ENCODE measurements at regions not wholly inside any gene's neighbourhood (a gene's known extent, or its start where the extent isn't known, plus 50 kb on each side); places are given as distances from the start of the nearest gene placed in this dataset.

DNA sequence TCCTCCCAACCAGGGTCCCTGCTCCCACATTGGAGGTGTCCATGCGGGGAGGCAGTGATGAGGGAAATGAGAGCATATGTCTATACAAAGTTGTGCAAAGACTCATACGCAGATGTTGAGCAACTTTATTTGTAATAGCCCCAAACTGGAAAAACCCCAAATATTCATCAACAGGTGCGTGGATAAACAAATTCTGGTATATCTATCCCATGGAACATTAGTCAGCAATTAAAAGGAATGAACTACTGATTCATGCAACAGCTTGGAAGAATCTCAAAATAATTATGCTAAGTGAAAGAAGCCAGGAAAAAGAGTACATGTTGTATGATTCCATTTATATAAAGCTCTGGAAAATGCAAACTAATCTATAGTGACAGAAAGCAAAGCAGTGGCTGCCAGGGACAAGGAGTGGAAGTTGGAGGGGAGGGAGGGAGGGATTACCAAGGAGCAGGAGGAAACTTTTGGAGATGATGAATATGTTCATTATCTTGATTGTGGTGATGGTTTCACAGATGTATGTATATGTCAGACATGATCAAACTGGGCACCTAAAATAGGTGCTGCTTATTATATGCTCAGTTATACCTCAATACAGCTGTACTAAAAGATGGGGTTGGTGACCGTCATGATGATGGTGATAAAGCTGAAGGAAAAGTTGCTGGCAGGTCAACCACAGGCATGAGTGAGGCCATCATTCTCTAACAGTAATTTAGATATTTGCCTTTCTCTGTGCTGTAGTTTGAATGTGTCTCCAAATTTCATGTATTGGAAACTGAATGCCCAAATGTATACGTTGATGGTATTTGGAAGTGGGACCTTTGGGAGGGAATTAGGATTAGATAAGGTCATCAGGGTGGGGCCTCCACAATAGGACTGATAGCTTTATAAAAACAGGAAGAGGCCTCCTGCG is 270.9 kb downstream of the CYP26B1 start:
- H3K4me3 ChIP-seq = no peak overlapping the region
- peaks cover 5 to 30% (median 14%) of the 10 kb centered on the region in 6 donors for H3K4me1 ChIP-seq
- no peaks in the 10 kb centered on the region for H3K9me3 ChIP-seq
- WGBS, 5 donors = 77 to 87% (median 84%) methylated on average over 6 of the region's 6 CpGs
- peaks cover 0 to 4% (median 0%) of the 10 kb centered on the region in 7 donors for H3K27me3 ChIP-seq (replicated peaks in 1 of 7)
- no peaks in the 10 kb centered on the region for H3K36me3 ChIP-seq
- intact Hi-C loops (cut with DNase I; ENCODE audit: low total_unique reads) = no loop called here
- TF ChIP-seq POLR2A (IDR thresholded peaks at IDR 0.05) = no peak
- H3K27ac ChIP-seq = no peak overlapping the region
- no peak for DNase-seq

DNA sequence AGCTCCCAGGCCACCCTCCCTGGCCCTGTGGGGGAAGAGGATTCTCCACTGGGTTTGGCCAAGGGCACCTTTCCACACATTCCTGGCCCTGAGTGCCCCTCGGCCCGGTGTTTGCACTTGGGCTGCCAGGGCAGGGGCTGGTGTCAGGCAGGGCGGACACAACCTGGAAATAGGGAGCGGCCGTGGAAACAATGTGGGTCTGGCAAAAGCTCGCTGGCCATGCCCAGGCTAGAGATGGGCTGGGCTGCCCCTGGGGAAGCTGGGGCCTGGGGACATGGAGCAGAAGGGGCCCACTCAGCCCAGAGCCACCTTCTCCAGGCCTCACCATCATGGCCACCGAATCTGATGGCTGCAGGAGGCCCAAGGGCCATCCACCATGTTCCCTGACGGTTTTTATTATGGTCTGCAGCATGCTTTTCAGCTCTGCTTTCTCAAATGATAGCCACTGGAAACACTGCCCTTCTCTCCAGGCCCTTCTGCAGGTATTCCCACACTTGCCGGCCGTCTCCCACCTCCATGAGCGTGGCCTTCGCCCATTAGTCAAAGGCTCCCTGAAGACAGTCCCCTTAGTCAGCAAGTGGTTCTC is 275.1 kb downstream of the CYP26B1 start:
- H3K9me3 ChIP-seq = no peaks in the 10 kb centered on the region
- intact Hi-C loops (cut with DNase I; ENCODE audit: low total_unique reads) = no loop called here
- no peak overlapping the region for H3K4me3 ChIP-seq
- TF ChIP-seq POLR2AphosphoS5 (IDR thresholded peaks at IDR 0.05) (no peak), POLR2A (IDR thresholded peaks at IDR 0.05) (no peak)
- TF ChIP-seq, protein P1, sequence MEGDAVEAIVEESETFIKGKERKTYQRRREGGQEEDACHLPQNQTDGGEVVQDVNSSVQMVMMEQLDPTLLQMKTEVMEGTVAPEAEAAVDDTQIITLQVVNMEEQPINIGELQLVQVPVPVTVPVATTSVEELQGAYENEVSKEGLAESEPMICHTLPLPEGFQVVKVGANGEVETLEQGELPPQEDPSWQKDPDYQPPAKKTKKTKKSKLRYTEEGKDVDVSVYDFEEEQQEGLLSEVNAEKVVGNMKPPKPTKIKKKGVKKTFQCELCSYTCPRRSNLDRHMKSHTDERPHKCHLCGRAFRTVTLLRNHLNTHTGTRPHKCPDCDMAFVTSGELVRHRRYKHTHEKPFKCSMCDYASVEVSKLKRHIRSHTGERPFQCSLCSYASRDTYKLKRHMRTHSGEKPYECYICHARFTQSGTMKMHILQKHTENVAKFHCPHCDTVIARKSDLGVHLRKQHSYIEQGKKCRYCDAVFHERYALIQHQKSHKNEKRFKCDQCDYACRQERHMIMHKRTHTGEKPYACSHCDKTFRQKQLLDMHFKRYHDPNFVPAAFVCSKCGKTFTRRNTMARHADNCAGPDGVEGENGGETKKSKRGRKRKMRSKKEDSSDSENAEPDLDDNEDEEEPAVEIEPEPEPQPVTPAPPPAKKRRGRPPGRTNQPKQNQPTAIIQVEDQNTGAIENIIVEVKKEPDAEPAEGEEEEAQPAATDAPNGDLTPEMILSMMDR (IDR thresholded peaks at IDR 0.05 in 8 of 11, conservative IDR thresholded peaks at IDR 0.05 in 3 of 11) = no peak
- H3K36me3 ChIP-seq = no peaks in the 10 kb centered on the region
- H3K27me3 ChIP-seq (replicated peaks in 1 of 7) = peaks cover 0 to 4% (median 0%) of the 10 kb centered on the region in 7 donors
- DNase-seq = no peak
- WGBS, 5 donors = 81 to 89% (median 85%) methylated on average over 6 to 12 of the region's 12 CpGs
- H3K27ac ChIP-seq = no peak overlapping the region
- H3K4me1 ChIP-seq = peaks cover 0 to 9% (median 0%) of the 10 kb centered on the region in 6 donors

DNA sequence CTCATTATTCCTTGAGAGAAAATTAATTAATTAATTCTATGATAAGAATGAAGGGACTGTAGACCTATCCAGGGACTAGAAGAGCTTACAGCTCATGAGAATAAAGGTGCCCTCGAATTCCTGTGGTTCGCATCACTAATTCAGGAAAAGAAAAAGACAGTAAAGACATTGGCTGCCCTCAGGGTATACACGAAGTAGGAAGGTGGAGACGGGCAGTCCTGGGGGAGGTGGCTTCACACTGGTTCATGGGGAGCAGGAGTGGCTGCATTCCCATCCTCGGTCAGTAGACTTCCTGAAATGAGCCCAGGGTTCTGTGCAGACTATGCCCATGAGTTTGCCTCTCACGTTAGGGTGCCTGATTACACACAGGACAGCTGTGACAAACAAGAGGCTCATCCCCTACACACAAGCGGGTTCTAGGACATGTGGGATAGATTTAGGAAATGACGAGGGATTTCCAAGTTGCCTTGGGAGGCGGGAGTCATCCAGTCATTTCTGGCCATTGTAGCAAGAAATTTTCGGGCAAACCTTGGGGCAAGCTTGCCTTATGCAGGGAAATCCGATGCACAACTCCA is 282.2 kb downstream of the CYP26B1 start:
- no peaks in the 10 kb centered on the region for H3K36me3 ChIP-seq
- no peaks in the 10 kb centered on the region for H3K4me1 ChIP-seq
- H3K4me3 ChIP-seq = no peak overlapping the region
- intact Hi-C loops (cut with DNase I; ENCODE audit: low total_unique reads) = no loop called here
- DNase-seq = no peak
- no peak overlapping the region for H3K27ac ChIP-seq
- H3K27me3 ChIP-seq (replicated peaks in 1 of 7) = no peaks in the 10 kb centered on the region
- TF ChIP-seq POLR2A (IDR thresholded peaks at IDR 0.05) = no peak
- no peak for TF ChIP-seq POLR2AphosphoS5 (IDR thresholded peaks at IDR 0.05)
- TF ChIP-seq, protein P1 (IDR thresholded peaks at IDR 0.05 in 8 of 11, conservative IDR thresholded peaks at IDR 0.05 in 3 of 11) = no peak
- 71 to 84% (median 74%) methylated on average over 11 of the region's 11 CpGs for WGBS, 5 donors
- no peaks in the 10 kb centered on the region for H3K9me3 ChIP-seq

DNA sequence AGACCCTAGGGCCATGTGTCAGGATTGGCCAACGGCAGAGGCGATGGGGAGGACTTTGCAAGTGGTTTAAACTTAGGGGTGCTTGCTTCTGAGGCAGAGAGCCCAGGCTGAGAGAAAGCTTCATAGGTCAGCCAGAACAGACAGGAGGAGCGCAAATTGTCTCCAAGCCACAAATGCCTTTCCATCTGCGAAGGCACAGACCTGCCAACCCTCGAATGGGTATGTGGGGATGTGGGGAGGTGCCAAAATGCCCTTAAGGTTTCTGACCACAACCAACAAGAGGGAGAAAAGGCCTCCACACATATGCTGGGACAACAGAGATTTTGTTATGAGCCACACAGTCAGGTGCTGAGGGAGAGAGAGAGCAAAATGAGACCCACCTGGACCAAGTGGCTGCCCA is 283.6 kb downstream of the CYP26B1 start:
- intact Hi-C loops (cut with DNase I; ENCODE audit: low total_unique reads) = no loop called here
- no peaks in the 10 kb centered on the region for H3K27me3 ChIP-seq (replicated peaks in 1 of 7)
- WGBS, 5 donors = 87 to 96% (median 90%) methylated on average over 5 of the region's 5 CpGs
- no peaks in the 10 kb centered on the region for H3K9me3 ChIP-seq
- no peak for DNase-seq
- H3K4me3 ChIP-seq = no peak overlapping the region
- no peak overlapping the region for H3K27ac ChIP-seq
- no peaks in the 10 kb centered on the region for H3K36me3 ChIP-seq
- H3K4me1 ChIP-seq = no peaks in the 10 kb centered on the region
- TF ChIP-seq POLR2A (IDR thresholded peaks at IDR 0.05) (no peak), POLR2AphosphoS5 (IDR thresholded peaks at IDR 0.05) (no peak)
- TF ChIP-seq, protein P1 (IDR thresholded peaks at IDR 0.05 in 8 of 11, conservative IDR thresholded peaks at IDR 0.05 in 3 of 11) = no peak

All from spleen (tissue), 11 donors.